ENCODE measurements at regions not wholly inside any gene's neighbourhood (a gene's known extent, or its start where the extent isn't known, plus 50 kb on each side); places are given as distances from the start of the nearest gene placed in this dataset.
"Not testable (repeated sequence)": the region's sequence is repeated elsewhere in the genome, so short reads cannot be mapped to it uniquely, and the experiment has no call there.

DNA sequence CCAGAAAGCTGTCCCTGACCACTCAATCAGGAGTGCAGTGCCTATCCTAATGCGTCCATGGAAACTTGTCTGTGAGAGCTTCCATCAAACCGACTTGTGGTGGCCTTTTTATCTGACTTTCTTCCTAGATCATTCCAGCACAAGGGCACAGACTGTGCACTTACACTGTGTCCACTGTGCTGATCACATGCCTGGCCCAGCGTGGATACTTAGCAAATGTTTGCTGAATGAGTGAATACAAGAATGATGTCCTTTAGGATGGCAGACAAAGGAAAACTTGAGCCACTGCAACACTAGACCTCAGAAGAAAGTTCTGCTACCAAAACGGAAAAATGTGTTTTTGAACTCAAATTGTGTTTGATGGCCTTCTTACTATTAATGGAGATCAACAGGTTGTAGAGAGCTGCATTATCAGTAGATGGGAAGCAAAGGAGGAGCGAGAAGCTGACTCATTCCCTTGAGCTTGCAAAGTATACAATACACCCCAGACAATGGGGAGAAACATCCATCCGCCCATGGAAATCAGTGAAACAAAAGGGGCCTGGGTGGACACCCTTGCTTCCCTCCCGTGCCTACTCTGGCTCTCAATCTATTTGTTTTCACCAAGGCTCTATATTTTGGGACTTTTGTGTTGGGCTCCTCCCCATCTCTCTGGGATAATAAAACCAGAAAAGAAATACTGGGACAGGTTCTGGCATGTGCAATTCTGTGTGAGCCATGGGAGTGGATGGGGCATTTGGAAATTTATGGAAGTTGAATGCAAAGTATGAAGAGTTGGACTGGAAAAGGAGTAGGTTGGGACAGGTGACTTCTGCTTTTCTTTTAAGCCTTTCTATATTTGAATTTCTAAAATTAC lies 76.2 kb upstream of the ZFAND5 start:
- intact Hi-C loops (cut with micrococcal nuclease): no loop called here
- H3K27ac ChIP-seq (replicated peaks): no peak overlapping the region
- DNase-seq: no peak

GRCh38 chr9:72440378-72440777 lies 75.4 kb upstream of the ZFAND5 start:
- Histone ChIP-seq H3K27me3 (ENCODE audit: low read depth) (no peaks in the 10 kb centered on the region), H3K36me3 (no peaks in the 10 kb centered on the region), H3K9me3 (replicated peaks) (no peaks in the 10 kb centered on the region), H3K4me3 (no peak overlapping the region), H3K27ac (replicated peaks) (no peak overlapping the region), H3K4me1 (no peaks in the 10 kb centered on the region)
- intact Hi-C loops (cut with micrococcal nuclease): no loop called here
- DNase-seq: no peak
- no peak for TF ChIP-seq CTCF (IDR thresholded peaks at IDR 0.05; ENCODE audit: borderline replicate concordance)

More for the DNA sequence above, 76.2 kb upstream of the ZFAND5 start:
- no peaks in the 10 kb centered on the region for H3K36me3 ChIP-seq
- H3K9me3 ChIP-seq (replicated peaks): no peaks in the 10 kb centered on the region
- H3K4me3 ChIP-seq: no peak overlapping the region
- no peaks in the 10 kb centered on the region for H3K27me3 ChIP-seq (ENCODE audit: low read depth)
- H3K4me1 ChIP-seq: no peaks in the 10 kb centered on the region
- no peak for TF ChIP-seq CTCF (IDR thresholded peaks at IDR 0.05; ENCODE audit: borderline replicate concordance)

GRCh38 chr9:72433616-72434267 lies 68.7 kb upstream of the ZFAND5 start:
- intact Hi-C loops (cut with micrococcal nuclease); DNase-seq; H3K27me3 ChIP-seq (ENCODE audit: low read depth); H3K4me1 ChIP-seq; H3K9me3 ChIP-seq (replicated peaks); H3K4me3 ChIP-seq; H3K27ac ChIP-seq (replicated peaks); H3K36me3 ChIP-seq: not testable (repeated sequence)

- no peak for TF ChIP-seq CTCF (IDR thresholded peaks at IDR 0.05; ENCODE audit: borderline replicate concordance)
- H3K4me1 ChIP-seq: no peaks in the 10 kb centered on the region
- H3K27ac ChIP-seq (replicated peaks): no peak overlapping the region
- no peak overlapping the region for H3K4me3 ChIP-seq
- H3K27me3 ChIP-seq (ENCODE audit: low read depth): no peaks in the 10 kb centered on the region
- H3K9me3 ChIP-seq (replicated peaks): no peaks in the 10 kb centered on the region
- intact Hi-C loops (cut with micrococcal nuclease): no loop called here
- no peak for DNase-seq
- H3K36me3 ChIP-seq: no peaks in the 10 kb centered on the region
Measured at GRCh38 chr9:72431036-72431435, 66.0 kb upstream of the ZFAND5 start.

- DNase-seq: no peak
- intact Hi-C loops (cut with micrococcal nuclease): no loop called here
- H3K4me1 ChIP-seq: no peaks in the 10 kb centered on the region
- H3K27ac ChIP-seq (replicated peaks): no peak overlapping the region
- no peak overlapping the region for H3K4me3 ChIP-seq
- H3K9me3 ChIP-seq (replicated peaks): no peaks in the 10 kb centered on the region
- no peak for TF ChIP-seq CTCF (IDR thresholded peaks at IDR 0.05; ENCODE audit: borderline replicate concordance)
- no peaks in the 10 kb centered on the region for H3K36me3 ChIP-seq
- H3K27me3 ChIP-seq (ENCODE audit: low read depth): no peaks in the 10 kb centered on the region
Measured at GRCh38 chr9:72428329-72428728, 63.3 kb upstream of the ZFAND5 start.

- Histone ChIP-seq H3K9me3 (replicated peaks) (no peaks in the 10 kb centered on the region), H3K4me1 (no peaks in the 10 kb centered on the region), H3K27ac (replicated peaks) (no peak overlapping the region), H3K36me3 (no peaks in the 10 kb centered on the region), H3K4me3 (no peak overlapping the region), H3K27me3 (ENCODE audit: low read depth) (no peaks in the 10 kb centered on the region)
- intact Hi-C loops (cut with micrococcal nuclease): no loop called here
- no peak for TF ChIP-seq CTCF (IDR thresholded peaks at IDR 0.05; ENCODE audit: borderline replicate concordance)
- DNase-seq: no peak
Measured at GRCh38 chr9:72427801-72428200, 62.8 kb upstream of the ZFAND5 start.
